ENCODE measurements at regions not wholly inside any gene's neighbourhood (a gene's known extent, or its start where the extent isn't known, plus 50 kb on each side); places are given as distances from the start of the nearest gene placed in this dataset.
A peak's percentile ranks its signal among the peaks of the same experiment; 100 is the strongest.

DNA sequence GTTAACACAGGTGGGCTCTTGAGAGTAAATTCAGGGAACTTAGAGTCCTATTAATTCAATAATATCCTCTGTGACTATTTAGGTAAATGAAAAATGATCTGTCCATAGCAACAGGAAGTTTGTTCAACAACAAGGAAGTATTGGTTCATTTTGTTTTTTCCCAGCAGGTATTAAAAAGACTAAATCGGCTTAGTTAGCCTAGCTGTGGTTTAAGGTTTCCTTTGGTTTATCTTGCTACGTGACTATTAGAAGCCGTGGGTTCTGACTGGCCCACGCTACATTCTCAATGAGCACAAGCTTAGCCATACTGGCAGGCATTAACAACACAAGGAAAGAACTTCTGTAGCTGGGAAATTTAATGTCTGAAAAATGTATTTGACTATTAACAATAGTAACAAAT, 168.8 kb upstream of the HS3ST1 start:
- no peak for ATAC-seq
- no peak for DNase-seq

DNA sequence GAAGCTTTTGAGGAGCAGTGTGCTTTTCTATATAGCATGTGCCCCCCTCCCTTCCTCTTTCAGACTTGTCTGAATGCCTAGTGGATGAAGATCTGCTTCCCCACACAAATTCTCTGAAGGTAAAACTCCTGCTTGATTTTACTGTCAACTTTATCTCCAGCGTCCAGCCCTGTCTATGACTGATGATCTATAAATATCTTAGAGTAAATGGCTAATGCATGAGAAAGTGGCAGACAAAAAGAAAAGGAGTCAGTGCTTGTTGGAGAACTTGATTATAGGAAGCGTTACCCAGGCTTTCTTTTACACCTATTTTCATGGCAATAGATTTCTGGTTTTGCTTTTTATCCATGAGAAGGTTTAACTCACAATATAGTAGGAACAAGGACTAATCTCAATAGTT, 168.3 kb upstream of the HS3ST1 start:
- DNase-seq (no peak), ATAC-seq (no peak)

DNA sequence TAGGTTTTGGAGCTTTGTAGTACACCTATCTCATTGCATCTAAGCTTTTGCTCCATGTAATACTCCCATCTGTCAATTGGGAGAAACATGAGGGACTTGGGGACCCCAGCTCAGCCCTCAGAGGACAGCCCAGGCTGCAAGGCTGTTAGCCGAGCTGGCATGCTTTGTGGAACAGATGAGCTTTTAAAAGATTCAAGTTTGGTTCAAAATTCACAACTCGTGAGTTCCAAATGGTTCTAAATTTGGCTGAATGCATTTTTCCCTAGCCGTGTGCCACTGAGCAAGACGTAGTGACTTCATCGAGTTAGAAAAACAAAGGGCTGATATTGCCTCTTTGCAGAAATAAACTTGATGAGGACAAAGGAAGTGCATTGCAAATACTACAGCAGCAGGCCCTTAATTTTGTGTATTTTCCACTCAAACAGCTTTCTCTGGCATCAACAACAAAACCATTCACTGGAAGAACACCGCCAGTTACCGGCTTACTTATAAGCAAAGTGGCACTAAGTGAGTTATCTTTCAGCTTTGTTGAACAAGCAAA, 165.0 kb upstream of the HS3ST1 start:
- no peak for DNase-seq
- ATAC-seq = no peak

DNA sequence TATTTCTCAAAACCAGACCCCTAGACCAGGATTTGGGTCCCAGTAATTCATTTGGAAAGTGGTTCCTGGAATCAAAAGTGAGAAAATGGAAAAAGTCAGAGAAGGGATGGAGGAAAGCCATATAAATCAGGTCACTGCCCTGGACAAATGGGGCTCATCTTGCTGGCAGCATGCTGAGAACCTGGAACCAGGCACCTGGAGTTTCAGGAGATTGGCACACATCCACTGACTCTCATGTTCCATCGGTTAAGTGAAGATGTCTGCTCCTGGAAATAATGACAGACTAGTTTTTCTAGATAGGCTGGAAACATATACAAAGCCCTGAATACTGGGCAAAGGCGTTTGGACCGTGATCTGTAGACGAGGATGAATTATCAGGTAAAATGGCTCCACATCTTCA, 163.6 kb upstream of the HS3ST1 start:
- ATAC-seq = no peak
- no peak for DNase-seq

DNA sequence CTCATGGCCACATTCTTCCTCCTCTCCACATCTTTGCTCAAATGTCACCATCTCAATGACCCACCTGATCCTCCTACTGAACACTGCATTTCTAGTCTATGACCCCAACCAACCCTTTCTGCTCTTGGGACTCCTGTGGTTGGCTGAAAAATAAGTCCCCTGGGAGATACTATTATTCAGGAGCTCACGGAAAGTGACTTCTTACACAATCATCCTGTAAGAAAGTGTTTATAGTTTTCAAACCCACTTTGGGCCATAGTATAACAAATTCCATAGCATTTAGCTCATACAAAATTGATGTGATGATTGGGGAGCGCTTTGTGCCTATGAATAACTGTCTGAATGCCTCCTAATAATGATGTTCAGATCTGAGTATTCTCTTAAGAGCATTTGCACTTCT, 161.4 kb upstream of the HS3ST1 start:
- no peak for ATAC-seq
- no peak for DNase-seq

DNA sequence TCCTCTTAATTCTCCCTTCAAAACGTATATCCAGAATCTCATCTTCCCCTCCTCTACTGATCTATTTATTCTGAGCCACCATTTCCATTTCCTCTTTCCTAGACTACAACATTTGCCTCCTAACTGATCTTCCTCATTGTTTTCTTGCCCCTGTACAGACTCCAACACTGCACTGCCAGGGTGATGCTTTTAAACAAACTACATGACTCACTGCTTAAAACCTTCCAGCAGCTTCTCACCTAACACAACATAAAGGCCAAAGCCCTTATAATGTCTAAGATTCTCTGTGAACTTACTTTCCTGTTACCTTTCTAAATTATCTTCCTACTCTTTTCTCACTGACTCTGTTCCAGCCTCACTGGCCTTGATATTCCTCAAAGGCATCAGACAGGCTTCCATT, 161.0 kb upstream of the HS3ST1 start:
- DNase-seq (no peak), ATAC-seq (no peak)

DNA sequence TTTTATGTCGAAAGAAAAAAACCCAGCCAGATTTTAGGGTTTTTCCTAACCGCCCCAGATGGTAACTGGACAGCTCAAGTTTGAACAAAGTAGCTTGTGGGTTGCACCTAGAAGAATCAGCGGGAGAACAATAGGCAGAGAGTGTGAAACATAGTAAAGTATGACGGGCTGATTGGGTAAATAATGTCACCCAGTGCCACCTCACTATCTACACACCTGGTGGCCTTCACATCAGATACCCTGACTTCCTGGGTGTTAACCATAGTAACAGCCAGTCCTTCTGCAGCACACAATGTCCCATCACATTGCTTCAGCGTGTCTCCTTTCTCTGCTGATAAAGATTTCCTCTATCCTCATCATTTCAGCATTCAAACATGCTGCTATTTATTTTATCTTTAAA, 159.1 kb upstream of the HS3ST1 start:
- ATAC-seq (no peak), DNase-seq (no peak)

DNA sequence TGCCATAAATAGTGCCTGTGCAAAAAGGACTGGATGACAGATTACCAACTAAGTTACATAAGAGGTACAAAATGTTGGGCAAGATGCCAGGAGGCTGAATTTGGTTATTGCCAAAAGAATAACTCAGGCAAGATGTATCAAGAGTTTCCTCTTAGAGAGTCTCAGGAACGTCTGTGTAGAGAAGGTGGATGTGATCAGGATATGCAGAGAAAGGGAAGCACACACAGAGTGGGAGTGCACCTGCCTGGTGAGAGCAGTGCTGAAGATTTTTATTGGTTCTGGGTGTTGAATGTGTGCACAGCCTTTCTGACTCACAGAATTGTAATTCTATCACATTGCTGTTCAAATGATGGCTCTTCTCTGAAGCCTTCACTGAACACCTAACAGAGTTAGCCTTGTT, 156.8 kb upstream of the HS3ST1 start:
- no peak for DNase-seq
- ATAC-seq = no peak

DNA sequence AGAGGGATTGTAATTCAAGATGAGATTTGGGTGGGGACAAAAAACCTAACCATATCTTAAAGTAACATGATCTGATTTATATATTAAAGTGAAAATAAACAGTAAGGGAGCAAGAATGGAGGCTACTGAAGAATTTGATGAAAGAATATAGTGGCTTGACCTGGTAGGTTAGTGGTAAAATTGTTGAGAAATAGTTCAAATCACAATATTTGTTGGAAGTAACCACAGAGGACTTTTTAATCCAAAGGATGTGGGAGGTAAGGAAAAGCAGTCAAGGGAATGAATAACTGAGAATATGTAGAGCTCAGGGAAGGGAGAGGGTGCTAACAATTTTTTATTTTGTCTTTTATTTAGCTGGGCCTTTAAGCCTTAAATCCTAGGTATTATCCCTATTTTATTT, 139.8 kb upstream of the HS3ST1 start:
- ATAC-seq = no peak
- DNase-seq = no peak

DNA sequence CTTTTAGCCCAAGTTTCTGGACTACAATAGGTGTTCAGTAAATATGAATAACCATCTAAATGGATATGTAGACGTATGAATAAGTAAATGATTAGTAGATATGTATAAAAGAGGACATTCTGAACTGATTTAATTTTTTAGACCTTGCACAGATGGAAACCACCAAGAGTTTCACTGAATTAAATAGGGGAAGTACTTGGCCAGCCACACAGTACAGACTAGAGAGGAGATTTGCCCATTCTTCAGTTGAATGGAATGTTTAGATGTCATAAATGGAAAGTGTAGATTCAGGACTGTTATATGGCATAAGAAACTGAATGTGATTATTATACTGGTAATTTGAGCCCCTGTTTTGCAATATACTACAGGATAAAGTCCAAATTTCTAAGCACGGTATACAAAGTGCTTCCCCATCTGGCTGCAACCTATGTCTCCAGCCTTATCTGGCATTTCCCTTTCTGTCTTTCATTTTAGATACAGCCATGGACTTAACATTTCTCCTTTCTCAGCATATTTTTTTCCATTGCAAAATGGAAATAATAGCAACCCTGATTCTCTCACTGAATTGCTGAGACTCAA, 137.8 kb upstream of the HS3ST1 start:
- ATAC-seq (peak; percentile 43), DNase-seq (no peak)

DNA sequence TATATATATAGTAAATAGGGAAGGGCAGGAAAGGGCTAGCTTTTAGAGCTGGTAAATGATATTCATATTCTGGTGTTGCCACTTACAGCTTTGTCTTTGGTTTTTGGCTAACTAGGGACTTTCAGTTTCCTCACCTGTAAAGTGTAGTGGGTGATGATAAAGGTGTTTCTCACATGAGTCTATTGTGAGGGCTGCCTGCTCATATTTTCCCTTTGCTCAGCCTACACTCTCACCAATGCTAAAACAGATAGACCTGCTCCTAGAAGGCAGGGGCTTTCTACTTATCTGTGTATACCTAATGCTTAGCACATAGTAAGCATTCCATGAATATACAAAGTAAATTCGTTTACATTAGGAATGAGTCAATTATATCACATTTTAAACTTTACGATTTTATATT, 137.2 kb upstream of the HS3ST1 start:
- ATAC-seq (no peak), DNase-seq (no peak)

DNA sequence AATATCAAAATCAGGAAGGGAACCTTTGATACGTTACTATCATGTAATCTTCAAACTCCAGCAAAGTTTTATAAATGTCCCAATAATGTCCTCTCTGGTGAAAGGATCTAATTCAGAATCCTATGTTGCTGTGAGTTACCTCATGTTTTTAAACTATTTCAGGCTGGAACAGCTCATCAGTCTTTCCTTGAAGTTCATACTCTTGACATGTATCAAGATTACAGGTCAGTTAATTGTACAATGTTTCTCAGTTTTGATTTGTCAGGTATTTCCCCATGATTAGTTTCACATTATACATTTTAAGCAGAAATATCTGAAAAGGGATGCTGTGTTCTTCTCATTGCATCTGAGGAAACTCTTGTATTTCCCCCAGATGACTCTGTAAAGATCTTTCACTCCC, 136.5 kb upstream of the HS3ST1 start:
- ATAC-seq (no peak), DNase-seq (no peak)

DNA sequence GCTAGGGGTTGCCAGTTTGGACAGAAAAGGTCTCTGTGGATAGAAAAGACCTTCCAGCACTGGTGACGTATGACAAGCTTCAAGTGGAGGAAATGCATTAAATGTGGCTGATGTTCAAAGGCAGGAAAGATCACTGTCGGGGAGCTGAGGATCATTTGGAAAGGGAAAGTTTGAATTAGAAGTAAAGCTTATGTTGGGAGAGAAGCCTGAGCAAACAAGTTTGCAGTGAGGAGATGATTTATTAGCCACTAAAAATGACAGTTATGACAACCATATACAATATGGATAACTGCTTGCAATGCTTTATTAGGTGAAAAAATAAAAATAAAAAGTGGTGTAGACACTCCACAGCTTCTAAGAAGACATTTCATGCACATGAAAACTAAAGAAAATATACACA, 135.3 kb upstream of the HS3ST1 start:
- DNase-seq = no peak

DNA sequence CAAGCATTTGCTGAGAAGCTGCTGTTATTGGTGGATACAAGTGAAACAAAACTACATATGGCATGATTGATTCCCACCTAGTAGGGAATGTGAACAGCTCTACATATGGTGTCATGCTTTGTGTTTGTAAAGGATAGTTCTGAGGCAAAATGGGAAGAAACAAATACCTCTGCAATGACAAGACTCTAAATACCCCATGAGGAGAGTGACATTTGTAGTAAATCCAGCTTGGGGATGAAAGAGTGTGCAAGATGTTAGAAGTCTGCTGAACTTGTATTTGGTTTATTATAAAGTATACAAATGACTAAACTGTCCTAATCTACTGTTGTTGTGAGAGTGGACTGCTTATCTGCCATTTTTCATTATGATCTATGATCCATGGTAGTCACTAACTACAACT, 120.8 kb upstream of the HS3ST1 start:
- DNase-seq (no peak), ATAC-seq (no peak)

More for the DNA sequence above, 135.3 kb upstream of the HS3ST1 start:
- no peak for ATAC-seq

DNA sequence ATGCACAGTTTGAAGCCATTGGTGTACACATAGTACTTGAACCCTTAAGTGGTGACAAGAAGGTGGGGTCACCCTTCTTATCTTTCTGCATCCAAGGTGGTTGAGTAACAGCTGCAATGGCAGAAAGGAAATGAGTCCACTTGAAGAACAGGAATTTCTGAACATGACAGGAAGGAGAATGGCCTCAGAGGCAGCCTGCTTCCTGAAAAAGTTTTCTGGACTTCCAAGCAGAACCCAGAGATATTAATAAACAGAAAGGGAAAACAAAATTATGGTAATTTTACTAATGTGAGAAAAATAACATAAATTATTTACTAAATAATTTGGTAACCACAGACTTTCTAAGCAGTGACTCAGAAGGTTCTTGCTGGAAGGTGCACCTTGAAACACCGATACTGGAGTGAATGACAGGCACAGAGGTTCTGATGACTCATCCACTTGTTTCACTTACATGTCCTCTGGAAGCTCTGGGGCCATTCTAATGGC, 119.9 kb upstream of the HS3ST1 start:
- no peak for DNase-seq
- peak; percentile 81 for ATAC-seq

DNA sequence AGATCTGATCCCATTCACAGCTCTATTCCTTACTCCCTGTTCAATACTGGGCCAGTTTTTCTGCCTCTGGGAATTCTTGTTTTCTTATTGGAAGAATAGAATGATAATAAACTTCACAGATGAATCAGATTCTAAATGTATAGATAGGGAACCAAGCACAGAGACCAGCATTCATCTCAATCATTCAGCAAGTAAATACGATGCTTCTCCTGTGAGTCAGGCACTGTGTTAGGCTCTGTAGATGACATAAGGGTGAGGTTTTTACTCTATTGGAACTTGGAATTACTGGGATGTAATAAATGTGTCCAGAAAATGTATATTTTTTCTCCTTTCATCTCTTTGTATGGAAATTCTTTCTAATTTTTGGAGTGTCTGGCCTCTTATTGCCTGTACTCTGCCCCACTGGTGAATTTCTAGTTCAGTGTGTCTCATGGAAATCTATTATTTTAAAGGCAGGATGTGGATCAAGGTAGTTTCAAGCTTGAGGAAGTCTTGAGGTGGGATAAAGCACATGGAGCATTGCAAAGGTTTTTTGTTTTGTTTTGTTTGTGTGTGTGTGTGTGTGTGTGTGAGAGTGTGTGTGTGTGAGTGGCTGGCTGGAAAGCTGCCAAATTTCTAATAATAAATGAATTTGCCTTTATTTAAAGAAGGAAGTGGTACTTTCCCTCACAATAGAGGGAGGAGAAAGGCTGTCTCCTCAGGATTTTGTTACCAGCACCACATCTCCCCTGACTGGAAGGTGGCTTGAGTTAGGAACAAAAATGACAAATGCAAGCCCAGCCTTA, 117.9 kb upstream of the HS3ST1 start:
- DNase-seq = no peak
- no peak for ATAC-seq

DNA sequence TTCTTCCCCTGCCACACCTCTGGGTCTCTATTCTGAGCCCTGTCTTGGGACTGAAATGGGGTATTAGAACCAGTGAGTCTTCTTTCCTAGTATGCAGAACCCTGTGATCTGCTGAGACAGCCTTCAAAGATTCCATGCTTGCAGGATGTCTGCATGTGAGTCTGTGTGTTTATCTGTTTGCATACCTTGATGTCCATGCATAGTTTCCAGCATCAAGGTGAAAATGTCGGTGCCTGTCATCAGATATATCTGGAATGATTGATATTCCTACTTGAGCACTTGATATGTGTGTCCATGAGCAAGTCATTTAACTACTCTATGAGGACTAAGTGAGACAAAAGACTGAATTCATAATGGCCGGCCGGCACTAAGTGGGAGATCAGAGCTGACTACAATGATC, 117.0 kb upstream of the HS3ST1 start:
- ATAC-seq = no peak

DNA sequence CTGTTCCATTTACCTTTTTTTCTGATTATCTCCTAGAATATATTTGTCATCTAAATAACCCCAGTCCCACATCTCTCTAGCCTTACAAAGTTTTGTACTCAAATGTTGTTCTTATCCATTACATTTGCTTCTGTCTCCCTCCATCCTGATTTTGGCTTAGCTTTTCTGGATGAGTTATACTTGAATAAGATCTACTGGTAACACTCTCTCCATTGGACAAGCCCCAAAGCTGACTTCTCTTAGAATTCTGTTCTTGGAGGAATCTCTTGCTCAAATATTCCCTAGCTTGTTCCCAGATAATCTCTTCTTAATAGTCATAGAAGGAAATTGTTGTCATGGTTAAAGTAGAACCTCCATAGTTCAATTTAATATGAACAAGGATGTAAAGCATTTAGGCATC, 115.5 kb upstream of the HS3ST1 start:
- DNase-seq (no peak), ATAC-seq (no peak)

More for the DNA sequence above, 117.0 kb upstream of the HS3ST1 start:
- DNase-seq = no peak

DNA sequence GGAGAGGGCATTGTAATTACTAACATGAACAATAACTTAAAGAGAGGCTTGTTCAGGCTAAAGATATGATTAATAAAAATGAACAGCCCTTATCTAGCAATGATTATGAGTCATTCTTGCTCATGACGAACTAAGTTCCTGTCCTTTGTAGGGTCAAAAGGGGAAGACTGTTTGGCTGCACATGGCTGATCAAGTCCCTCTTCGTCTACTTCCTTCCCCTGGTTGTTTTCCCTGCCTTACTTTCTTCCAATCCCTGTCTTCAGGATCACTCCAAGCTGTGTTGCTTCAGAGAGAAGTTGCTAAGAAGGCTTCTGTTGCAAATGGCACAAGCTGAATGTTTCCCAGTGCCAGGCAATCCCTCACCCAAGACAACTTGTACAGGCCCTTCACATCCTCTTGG, 115.0 kb upstream of the HS3ST1 start:
- DNase-seq (no peak), ATAC-seq (no peak)

DNA sequence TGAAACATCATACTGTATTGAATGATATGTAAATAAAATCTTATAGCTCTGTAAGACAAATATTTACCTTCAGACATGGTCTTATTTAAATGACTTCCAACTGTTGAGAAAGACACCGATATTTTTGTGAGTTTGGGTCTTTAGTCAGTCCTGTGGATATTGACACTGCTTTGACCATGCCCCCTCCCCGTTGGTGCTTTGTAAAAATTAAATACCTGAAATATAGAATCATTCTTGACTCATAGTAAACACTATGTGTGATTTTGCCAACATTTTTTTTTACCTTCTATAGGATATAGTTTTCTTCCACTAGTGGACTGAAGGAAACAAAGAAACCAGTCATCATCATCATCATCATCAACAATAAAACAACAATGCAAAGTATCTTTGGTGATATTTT, 114.3 kb upstream of the HS3ST1 start:
- no peak for ATAC-seq
- DNase-seq = no peak

DNA sequence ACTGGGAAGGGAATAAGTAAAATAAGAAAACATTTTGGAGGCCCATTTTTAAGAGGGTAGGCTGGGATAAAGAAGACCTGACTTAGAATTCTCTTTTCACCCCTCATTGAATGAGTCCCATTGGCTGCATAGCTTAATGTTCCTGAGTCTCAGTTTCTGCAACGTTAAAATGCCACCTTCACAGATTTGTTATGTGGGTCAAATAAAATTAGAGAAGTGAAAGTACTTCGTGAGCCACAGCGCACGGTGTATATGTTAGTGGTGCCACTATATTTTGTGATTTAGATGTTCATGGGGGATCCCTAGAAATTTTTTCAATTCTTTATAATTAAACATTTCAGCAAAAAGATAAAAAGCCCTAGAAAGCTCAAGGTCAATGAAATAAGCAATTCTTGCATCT, 109.2 kb upstream of the HS3ST1 start:
- DNase-seq (no peak), ATAC-seq (no peak)

DNA sequence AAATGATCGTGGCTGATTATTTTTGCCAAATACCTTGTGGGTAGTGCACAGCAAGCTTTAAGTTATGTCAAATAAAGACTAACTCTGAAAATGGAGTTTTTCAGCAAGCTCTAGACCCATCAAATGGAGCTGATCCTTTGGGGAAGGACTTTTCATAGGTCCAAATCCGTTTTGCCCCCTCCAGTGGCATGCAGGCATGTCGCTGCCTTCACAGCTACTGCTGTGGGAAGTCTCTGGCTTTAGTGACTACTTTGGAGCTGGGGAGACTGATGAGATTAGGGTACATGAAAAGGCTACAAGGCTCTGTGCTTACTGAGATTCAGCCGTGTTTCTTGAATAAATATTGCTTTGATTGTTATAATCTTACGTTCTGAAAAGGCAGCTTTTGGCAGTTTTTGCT, 106.6 kb upstream of the HS3ST1 start:
- DNase-seq = no peak
- no peak for ATAC-seq

DNA sequence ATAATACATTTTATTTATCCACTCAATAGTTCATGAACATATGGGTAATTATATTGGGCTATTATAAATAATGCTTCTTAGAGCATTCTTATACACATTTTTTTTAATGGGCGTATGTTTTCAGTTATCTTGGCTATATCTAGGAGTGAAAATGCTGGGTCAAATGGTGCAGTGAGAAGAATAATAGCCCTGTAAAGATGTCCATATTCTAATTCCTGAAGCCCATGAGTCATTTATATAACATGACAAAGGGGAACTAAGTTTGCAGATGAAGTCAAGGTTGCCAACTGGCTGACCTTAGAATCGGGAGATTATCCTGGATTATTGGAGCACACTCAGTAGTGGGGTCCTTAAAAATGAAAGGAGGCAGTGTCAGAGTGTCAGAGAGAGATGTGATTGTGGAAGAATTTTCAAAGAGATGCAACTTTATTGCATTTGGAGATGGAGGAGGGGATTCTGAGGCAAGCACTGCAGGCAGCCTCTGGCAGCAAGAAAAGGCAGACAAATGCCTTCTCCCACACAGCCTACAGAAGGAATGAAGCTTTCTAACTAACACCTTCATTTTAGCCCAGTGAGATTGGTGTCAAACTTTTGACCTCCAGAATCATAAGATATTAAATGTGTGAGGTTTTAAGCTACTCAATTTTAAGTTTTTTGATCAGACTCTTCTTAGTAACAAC, 106.1 kb upstream of the HS3ST1 start:
- ATAC-seq = no peak

More for the DNA sequence above, 106.1 kb upstream of the HS3ST1 start:
- no peak for DNase-seq

Measured in stimulated activated naive CD8-positive, alpha-beta T cell treated with anti-CD3 and anti-CD28 coated beads, Interleukin-15, Interleukin-2, amounts not matched to agents 100 U/mL and 50 U/mL, for 24 hours (primary cell).